H1 (cell line): ENCODE measurements at regions not wholly inside any gene's neighbourhood (a gene's known extent, or its start where the extent isn't known, plus 50 kb on each side); places are given as distances from the start of the nearest gene placed in this dataset.

Experiments used
- CTCF ChIA-PET: fragments of 300-600 bp; sonication (Branson Sonifier 250); formaldehyde crosslinking; loops from one replicate; lab custom pipeline; 2021; ENCODE audit not compliant: partially characterized antibody; lab: Charles Lee
- POLR2A ChIA-PET: fragments of 300-600 bp; sonication (Branson Sonifier 250); formaldehyde crosslinking; loops from one replicate; lab custom pipeline; 2021; ENCODE audit warnings: inconsistent platforms; ENCODE audit not compliant: partially characterized antibody; lab: Charles Lee
- DNase-seq, 2 experiments: peaks; one replicate each; pipeline versions ENCODE4 v3.0.0 to v3.0.0-alpha.2; 2010 to 2022; ENCODE audit warnings: low spot score in 2 of 2, low read depth in 1 of 2, mixed read lengths in 1 of 2
- FAIRE-seq: peaks from 2 replicates; lab custom pipeline; 2011; peaks lifted over from hg19 to GRCh38; lab: Jason Lieb, UNC
- H2AFZ ChIP-seq: 2 replicates; pipeline ENCODE4 v1.8.1; 2012; ENCODE audit warnings: low read length, inconsistent platforms
- H2AK5ac ChIP-seq: 2 replicates; pipeline ENCODE4 v1.6.1; 2013; ENCODE audit warnings: low read depth, low read length
- H2BK120ac ChIP-seq: replicated peaks from 2 replicates; pipeline ENCODE3; 2013; ENCODE audit warnings: low read depth, low read length, inconsistent platforms
- H2BK12ac ChIP-seq: 2 replicates; pipeline ENCODE4 v1.6.1; 2013; ENCODE audit warnings: low read depth, low read length
- H2BK15ac ChIP-seq: 2 replicates; pipeline ENCODE4 v1.6.1; 2013; ENCODE audit warnings: low read length
- H2BK20ac ChIP-seq: 2 replicates; pipeline ENCODE4 v1.6.1; 2013; ENCODE audit warnings: low read length
- H2BK5ac ChIP-seq: 2 replicates; pipeline ENCODE4 v1.6.1; 2013; ENCODE audit warnings: low read depth, low read length
- H3K14ac ChIP-seq: 2 replicates; pipeline ENCODE4 v1.6.1; 2013; ENCODE audit warnings: inconsistent platforms; ENCODE audit not compliant: insufficient read length
- H3K18ac ChIP-seq: 2 replicates; pipeline ENCODE4 v1.6.1; 2013; ENCODE audit warnings: low read length; ENCODE audit errors: extremely low read depth
- H3K23ac ChIP-seq: 2 replicates; pipeline ENCODE4 v1.6.1; 2013; ENCODE audit warnings: inconsistent platforms; ENCODE audit not compliant: insufficient read length
- H3K23me2 ChIP-seq: 2 replicates; pipeline ENCODE4 v1.6.1; 2013; ENCODE audit warnings: low read depth, low read length
- H3K27ac ChIP-seq: 2 replicates; pipeline ENCODE4 v1.6.1; 2011; ENCODE audit warnings: low read depth, low read length, inconsistent platforms
- H3K27me3 ChIP-seq, 4 experiments: replicated peaks in 1 of 4; 1 replicate in 1 of 4; 2 replicates in 3 of 4; pipeline versions ENCODE4 v1.6.1 to v1.8.1; 2011 to 2013; ENCODE audit warnings: low read length in 3 of 4, mild to moderate bottlenecking in 3 of 4, inconsistent platforms in 2 of 4, mixed read lengths in 2 of 4, moderate library complexity in 1 of 4; ENCODE audit not compliant: control insufficient read depth in 3 of 4, insufficient read depth in 3 of 4; ENCODE audit errors: extremely low read depth in 1 of 4
- H3K36me3 ChIP-seq, 4 experiments: 2 replicates each; pipeline versions ENCODE4 v1.6.1 to v1.8.1; 2011 to 2013; ENCODE audit warnings: mild to moderate bottlenecking in 4 of 4, low read length in 3 of 4, moderate library complexity in 2 of 4, control low read depth in 1 of 4, inconsistent platforms in 1 of 4; ENCODE audit not compliant: insufficient read depth in 4 of 4, control insufficient read depth in 2 of 4
- H3K4ac ChIP-seq: replicated peaks from 2 replicates; pipeline ENCODE3; 2013; ENCODE audit warnings: low read length, low read depth, mixed read lengths, inconsistent platforms; ENCODE audit not compliant: insufficient read length
- H3K4me1 ChIP-seq, 4 experiments: replicated peaks in 1 of 4; 1 replicate in 1 of 4; 2 replicates in 3 of 4; pipeline versions ENCODE4 v1.6.1 to v1.8.1; 2011 to 2013; ENCODE audit warnings: low read length in 3 of 4, inconsistent platforms in 2 of 4, mixed read lengths in 1 of 4; ENCODE audit not compliant: insufficient read depth in 4 of 4, control insufficient read depth in 3 of 4
- H3K4me2 ChIP-seq, 2 experiments: 2 replicates each; pipeline versions ENCODE4 v1.6.1 to v1.8.1; 2011 to 2013; ENCODE audit warnings: low read depth in 2 of 2, low read length in 2 of 2, control low read depth in 1 of 2, inconsistent platforms in 1 of 2, mild to moderate bottlenecking in 1 of 2; ENCODE audit not compliant: insufficient read depth in 1 of 2
- H3K4me3 ChIP-seq, 4 experiments: fragments of 200-600, 300-600 bp in 1 of 4; sonication (generic), shearing (Covaris generic), sonication (Bioruptor Twin) in 1 of 4; 2 replicates each; pipeline versions ENCODE4 v1.5.1 to v1.8.1; 2011 to 2016; ENCODE audit warnings: low read length in 4 of 4, low read depth in 3 of 4, control low read depth in 2 of 4, inconsistent platforms in 2 of 4, mild to moderate bottlenecking in 2 of 4, mixed read lengths in 1 of 4, moderate library complexity in 1 of 4; ENCODE audit not compliant: insufficient read depth in 2 of 4; ENCODE audit errors: extremely low read depth in 1 of 4
- H3K56ac ChIP-seq: replicated peaks from 2 replicates; pipeline ENCODE3; 2013; ENCODE audit warnings: low read depth, mild to moderate bottlenecking, mixed read lengths, low read length, inconsistent platforms; ENCODE audit not compliant: insufficient read length
- H3K79me1 ChIP-seq: 2 replicates; pipeline ENCODE4 v1.6.1; 2013; ENCODE audit warnings: low read depth, low read length, control low read depth
- H3K79me2 ChIP-seq, 2 experiments: 2 replicates each; pipeline versions ENCODE4 v1.6.1 to v1.8.1; 2012 to 2013; ENCODE audit warnings: low read length in 2 of 2, mild to moderate bottlenecking in 2 of 2, inconsistent platforms in 1 of 2; ENCODE audit not compliant: insufficient read depth in 2 of 2, control insufficient read depth in 1 of 2
- H3K9ac ChIP-seq, 4 experiments: replicated peaks in 1 of 4; 1 replicate in 1 of 4; 2 replicates in 3 of 4; pipeline versions ENCODE4 v1.6.1 to v1.8.1; 2011 to 2013; ENCODE audit warnings: low read depth in 3 of 4, low read length in 3 of 4, control low read depth in 2 of 4, mild to moderate bottlenecking in 2 of 4, moderate library complexity in 2 of 4, inconsistent platforms in 1 of 4; ENCODE audit errors: extremely low read depth in 1 of 4
- H3K9me3 ChIP-seq, 2 experiments: 2 replicates each; pipeline versions ENCODE4 v1.6.1 to v1.8.1; 2012 to 2013; ENCODE audit warnings: mild to moderate bottlenecking in 2 of 2, moderate library complexity in 2 of 2, control low read depth in 1 of 2, inconsistent platforms in 1 of 2, low read depth in 1 of 2, low read length in 1 of 2, mixed read lengths in 1 of 2; ENCODE audit not compliant: insufficient read depth in 2 of 2
- H4K20me1 ChIP-seq, 2 experiments: replicated peaks in 1 of 2; 2 replicates each; pipeline versions ENCODE3 to v1.8.1; 2011 to 2013; ENCODE audit warnings: inconsistent platforms in 2 of 2, low read length in 2 of 2, mild to moderate bottlenecking in 1 of 2; ENCODE audit not compliant: insufficient read depth in 2 of 2, control insufficient read depth in 1 of 2
- H4K5ac ChIP-seq: 2 replicates; pipeline ENCODE4 v1.6.1; 2013; ENCODE audit warnings: low read length, low read depth, mixed read lengths, inconsistent platforms; ENCODE audit not compliant: insufficient read length
- H4K8ac ChIP-seq: 2 replicates; pipeline ENCODE4 v1.8.0; 2013; ENCODE audit warnings: mild to moderate bottlenecking, moderate library complexity, low read length, inconsistent platforms; ENCODE audit not compliant: insufficient read depth; ENCODE audit errors: extremely low read depth
- H4K91ac ChIP-seq: replicated peaks from 2 replicates; pipeline ENCODE3; 2013; ENCODE audit warnings: low read length, mixed read lengths, inconsistent platforms; ENCODE audit not compliant: insufficient read length
- ATF3 ChIP-seq: IDR thresholded peaks from 2 replicates; pipeline ENCODE4 v1.6.1; 2011; ENCODE audit warnings: low read depth, mild to moderate bottlenecking, low read length; ENCODE audit not compliant: insufficient read depth
- BACH1 ChIP-seq: IDR thresholded peaks from 2 replicates; pipeline ENCODE4 v1.6.1; 2012; ENCODE audit warnings: low read length, improper control_type of control experiment
- CEBPB ChIP-seq: IDR thresholded peaks from 2 replicates; pipeline ENCODE4 v1.6.1; 2012; ENCODE audit warnings: low read depth, low read length
- KDM1A ChIP-seq: fragments of 200-600, 300-600 bp; sonication (generic); IDR thresholded peaks from 2 replicates; pipeline ENCODE4 v1.7.1; 2016; ENCODE audit warnings: mild to moderate bottlenecking, low read length, borderline replicate concordance
- POU5F1 ChIP-seq: IDR thresholded peaks from 2 replicates; pipeline ENCODE4 v1.6.1; 2011; ENCODE audit warnings: low read depth, mild to moderate bottlenecking, low read length, moderate library complexity
- SP4 ChIP-seq: IDR thresholded peaks from 2 replicates; pipeline ENCODE4 v1.6.1; 2012; ENCODE audit warnings: low read length, inconsistent platforms
- TBP ChIP-seq: IDR thresholded peaks from 2 replicates; pipeline ENCODE4 v1.6.1; 2011; ENCODE audit warnings: low read depth, low read length, improper control_type of control experiment
- USF2 ChIP-seq: IDR thresholded peaks from 2 replicates; pipeline ENCODE4 v1.6.1; 2011; ENCODE audit warnings: low read length, improper control_type of control experiment
- WGBS, 2 experiments: shearing (Covaris generic) in 1 of 2; methylation state at CpG; one replicate each; pipeline versions ENCODE4 v1.1.6 to v1.1.7; 2013 to 2015; ENCODE audit warnings: low lambda C conversion rate in 2 of 2, mixed read lengths in 2 of 2, inconsistent platforms in 1 of 2, low coverage in 1 of 2, missing lambda C conversion rate in 1 of 2; ENCODE audit not compliant: insufficient replicate concordance in 2 of 2, insufficient coverage in 1 of 2, insufficient read length in 1 of 2; ENCODE audit errors: extremely low coverage in 1 of 2, missing lambda C conversion rate in 1 of 2; 5-methylcytosine and 5-hydroxymethylcytosine counted together

GRCh38 chr1:234896477-234897389 is 231.9 kb downstream of the TOMM20 start:
- H2AFZ ChIP-seq = no peak overlapping the region
- WGBS, 2 experiments = 96% methylated on average over 15 of the region's 15 CpGs; no CpG with 5 or more reads in 1 of the 2 experiments
- peaks cover 0 to 4% (median 0%) of the 10 kb centered on the region in 4 experiments; a peak in 2 of 7 replicates for H3K27me3 ChIP-seq
- no peak overlapping the region for H3K9ac ChIP-seq
- no peaks in the 10 kb centered on the region for H3K79me1 ChIP-seq
- no peak overlapping the region for H3K14ac ChIP-seq
- no peak overlapping the region for H2BK20ac ChIP-seq
- CTCF ChIA-PET = no interaction called here
- H2AK5ac ChIP-seq = no peak overlapping the region
- H2BK5ac ChIP-seq = no peak overlapping the region
- no peak overlapping the region for H3K4me2 ChIP-seq
- H3K4me1 ChIP-seq = peaks cover 0 to 6% (median 2%) of the 10 kb centered on the region in 4 experiments; a peak in 3 of 7 replicates
- H3K36me3 ChIP-seq = no peaks in the 10 kb centered on the region
- H2BK120ac ChIP-seq = no peak overlapping the region
- H2BK15ac ChIP-seq = no peak overlapping the region
- no peak overlapping the region for H3K23ac ChIP-seq
- H4K20me1 ChIP-seq = no peaks in the 10 kb centered on the region
- TF ChIP-seq CEBPB = no peak
- no peak for TF ChIP-seq ATF3
- TF ChIP-seq POU5F1 = no peak
- TF ChIP-seq BACH1 = no peak
- no peak for TF ChIP-seq SP4
- peak; percentile 28; the same call in 1 of the 2 replicates for TF ChIP-seq KDM1A
- no peak for TF ChIP-seq TBP
- TF ChIP-seq USF2 = no peak
- TF ChIP-seq, all 59 proteins: peak for 1
- H3K27ac ChIP-seq = no peak overlapping the region
- POLR2A ChIA-PET = no interaction called here
- H3K4ac ChIP-seq = no peak overlapping the region
- H3K23me2 ChIP-seq = no peaks in the 10 kb centered on the region; the same call in 1 of the 2 replicates
- DNase-seq (no peak), FAIRE-seq (no peak)
- no peak overlapping the region for H4K91ac ChIP-seq
- no peaks in the 10 kb centered on the region for H3K9me3 ChIP-seq
- no peaks in the 10 kb centered on the region for H3K79me2 ChIP-seq
- H4K8ac ChIP-seq = peak overlapping the region; percentile 58; the same call in 1 of the 2 replicates
- no peak overlapping the region for H2BK12ac ChIP-seq
- no peak overlapping the region for H3K4me3 ChIP-seq
- no peak overlapping the region for H3K56ac ChIP-seq
- no peak overlapping the region for H4K5ac ChIP-seq
- H3K18ac ChIP-seq = no peak overlapping the region
